HCT116 (cell line): ENCODE measurements at regions not wholly inside any gene's neighbourhood (a gene's known extent, or its start where the extent isn't known, plus 50 kb on each side); places are given as distances from the start of the nearest gene placed in this dataset.

Experiments
- ATAC-seq: fragments of 200-7000 bp; cut with Tn5 transposase; 2 replicates; pipeline ENCODE4 v1.9.1; 2020; ENCODE audit warnings: mild to moderate bottlenecking, moderate library complexity
- BruUV-seq: library from RNA; stranded (reverse); fragments of 400-500 nt; replicated peaks from 2 replicates; lab custom pipeline; 2021; lab: Mats Ljungman, UMichigan
- CTCF ChIA-PET: fragments of 300-600 bp; sonication (Branson Sonifier 250); formaldehyde crosslinking; loops from one replicate; lab custom pipeline; 2021; ENCODE audit warnings: antibody characterized with exemption; lab: Charles Lee
- POLR2A ChIA-PET: fragments of 300-600, 350-600 bp; sonication (Branson Sonifier 250); formaldehyde crosslinking; loops from one replicate; lab custom pipeline; 2021; ENCODE audit warnings: antibody characterized with exemption; lab: Charles Lee
- RAD21 ChIA-PET, 2 experiments: fragments of 300-600 bp; sonication (Branson Sonifier 250); formaldehyde crosslinking; loops; one replicate each; lab custom pipeline; 2023; ENCODE audit warnings: low total read pairs in 2 of 2; ENCODE audit not compliant: uncharacterized antibody in 2 of 2, unreplicated experiment in 2 of 2, low non-redundant PET in 1 of 2; lab: Charles Lee
- DNase-seq: peaks from one replicate; pipeline ENCODE4 v3.0.0-alpha.2; 2010; ENCODE audit warnings: low read depth, low spot score
- H2AFZ ChIP-seq: fragments of 200-600 bp; shearing (Covaris generic), sonication (generic); 2 replicates; pipeline ENCODE4 v1.6.1; 2017; ENCODE audit warnings: low read depth, mixed run types, mixed read lengths, antibody characterized with exemption, low read length; ENCODE audit not compliant: poor library complexity, severe bottlenecking
- H3K27ac ChIP-seq: 2 replicates; pipeline ENCODE4 v1.5.1; 2012; ENCODE audit warnings: low read depth, low read length
- H3K27me3 ChIP-seq: fragments of 200-600 bp; sonication (generic); 2 replicates; pipeline ENCODE4 v1.6.1; 2016; ENCODE audit warnings: mixed run types, low read length, mixed read lengths; ENCODE audit not compliant: insufficient read depth
- H3K36me3 ChIP-seq, 2 experiments: fragments of 200-500 bp in 1 of 2; fragments of 200-600 bp in 1 of 2; sonication (Bioruptor generic) in 1 of 2; sonication (generic) in 1 of 2; 2 replicates each; pipeline versions ENCODE4 v1.5.1 to v1.6.1; 2014 to 2016; ENCODE audit warnings: low read length in 2 of 2, inconsistent platforms in 1 of 2, mixed read lengths in 1 of 2, mixed run types in 1 of 2; ENCODE audit not compliant: insufficient read depth in 2 of 2, control insufficient read depth in 1 of 2
- H3K4me1 ChIP-seq, 2 experiments: fragments of 200-600 bp in 1 of 2; sonication (generic) in 1 of 2; 2 replicates each; pipeline versions ENCODE4 v1.5.1 to v1.6.1; 2012 to 2017; ENCODE audit warnings: low read length in 2 of 2, inconsistent platforms in 1 of 2, mild to moderate bottlenecking in 1 of 2, mixed read lengths in 1 of 2, mixed run types in 1 of 2, moderate library complexity in 1 of 2; ENCODE audit not compliant: insufficient read depth in 2 of 2, control insufficient read depth in 1 of 2
- H3K4me2 ChIP-seq: fragments of 200-600 bp; sonication (generic); 2 replicates; pipeline ENCODE4 v1.6.1; 2017; ENCODE audit warnings: mixed run types, low read length, mixed read lengths
- H3K4me3 ChIP-seq, 2 experiments: fragments of 200-600 bp in 1 of 2; sonication (generic) in 1 of 2; replicated peaks in 1 of 2; 2 replicates each; pipeline ENCODE4 v1.5.1; 2011 to 2016; ENCODE audit warnings: low read length in 2 of 2, control low read depth in 1 of 2, low read depth in 1 of 2, mild to moderate bottlenecking in 1 of 2, mixed read lengths in 1 of 2, mixed run types in 1 of 2
- H3K79me2 ChIP-seq: fragments of 200-600 bp; sonication (generic); 2 replicates; pipeline ENCODE4 v1.6.1; 2017; ENCODE audit warnings: mild to moderate bottlenecking, mixed run types, low read length, moderate library complexity, mixed read lengths; ENCODE audit not compliant: insufficient read depth
- H3K9ac ChIP-seq: fragments of 200-600 bp; sonication (generic); 2 replicates; pipeline ENCODE4 v1.6.1; 2016; ENCODE audit warnings: low read length, mixed read lengths
- H3K9me2 ChIP-seq: fragments of 200-600 bp; sonication (generic), shearing (Covaris generic); 2 replicates; pipeline ENCODE4 v1.6.1; 2017; ENCODE audit warnings: mixed run types, mild to moderate bottlenecking, moderate library complexity; ENCODE audit not compliant: insufficient read depth
- H3K9me3 ChIP-seq, 2 experiments: fragments of 200-500 bp in 1 of 2; fragments of 200-600 bp in 1 of 2; sonication (Bioruptor generic) in 1 of 2; sonication (generic) in 1 of 2; 2 replicates each; pipeline ENCODE4 v1.6.1; 2014 to 2017; ENCODE audit warnings: low read length in 2 of 2, mixed read lengths in 2 of 2, inconsistent platforms in 1 of 2, low read depth in 1 of 2, mild to moderate bottlenecking in 1 of 2, mixed run types in 1 of 2, moderate library complexity in 1 of 2; ENCODE audit not compliant: control insufficient read depth in 1 of 2, insufficient read depth in 1 of 2
- H4K20me1 ChIP-seq: fragments of 200-600 bp; sonication (generic), shearing (Covaris generic); 2 replicates; pipeline ENCODE4 v1.6.1; 2017; ENCODE audit warnings: mixed run types, mild to moderate bottlenecking, moderate library complexity; ENCODE audit not compliant: insufficient read depth
- ATF3 ChIP-seq: IDR thresholded peaks from 2 replicates; pipeline ENCODE4 v1.6.1; 2012
- CBX3 ChIP-seq: IDR thresholded peaks from 2 replicates; pipeline ENCODE4 v1.6.1; 2012; ENCODE audit warnings: low read depth
- CTCF ChIP-seq, 3 experiments: fragments of 200-600 bp in 1 of 3; sonication (generic) in 1 of 3; IDR thresholded peaks in 2 of 3; conservative IDR thresholded peaks in 1 of 3; 2 replicates each; pipeline ENCODE4 v1.5.1; 2012 to 2017; ENCODE audit warnings: low read depth in 2 of 3, low read length in 2 of 3, antibody characterized with exemption in 1 of 3, borderline replicate concordance in 1 of 3, control low read depth in 1 of 3, mild to moderate bottlenecking in 1 of 3, mixed read lengths in 1 of 3, mixed run types in 1 of 3, moderate library complexity in 1 of 3; ENCODE audit not compliant: insufficient read depth in 1 of 3
- EZH2 ChIP-seq: fragments of 200-600 bp; sonication (generic); IDR thresholded peaks from 2 replicates; pipeline ENCODE4 v1.6.1; 2017; ENCODE audit warnings: antibody characterized with exemption, mixed run types
- EZH2phosphoT487 ChIP-seq: fragments of 200-600 bp; IDR thresholded peaks from 2 replicates; pipeline ENCODE4 v1.6.1; 2018; ENCODE audit warnings: antibody characterized with exemption, borderline replicate concordance
- FOSL1 ChIP-seq: IDR thresholded peaks from 2 replicates; pipeline ENCODE4 v1.6.1; 2012; ENCODE audit warnings: low read depth
- POLR2A ChIP-seq: IDR thresholded peaks from 2 replicates; pipeline ENCODE4 v1.7.0; 2011; ENCODE audit warnings: borderline replicate concordance; ENCODE audit not compliant: insufficient read depth, insufficient read length; ENCODE audit errors: extremely low read depth
- POLR2AphosphoS5 ChIP-seq: IDR thresholded peaks from 2 replicates; pipeline ENCODE4 v1.6.1; 2011; ENCODE audit warnings: mild to moderate bottlenecking, low read depth, low read length, moderate library complexity
- REST ChIP-seq: IDR thresholded peaks from 2 replicates; pipeline ENCODE4 v1.6.1; 2012; ENCODE audit warnings: low read depth
- SIN3A ChIP-seq: IDR thresholded peaks from 2 replicates; pipeline ENCODE4 v1.6.1; 2012; ENCODE audit warnings: low read depth
- SP1 ChIP-seq: IDR thresholded peaks from 2 replicates; pipeline ENCODE4 v1.6.1; 2012; ENCODE audit warnings: low read depth
- YY1 ChIP-seq: IDR thresholded peaks from 2 replicates; pipeline ENCODE4 v1.6.1; 2011; ENCODE audit warnings: low read length, low read depth, moderate library complexity, mild to moderate bottlenecking; ENCODE audit not compliant: insufficient replicate concordance; ENCODE audit errors: extremely low read depth
- ZNF274 ChIP-seq: fragments of 200-500 bp; sonication (Bioruptor generic); IDR thresholded peaks from 2 replicates; pipeline ENCODE4 v1.6.1; 2014; ENCODE audit warnings: mild to moderate bottlenecking, low read depth, low read length, inconsistent platforms
- intact Hi-C: fragments of 100-400 bp; cut with micrococcal nuclease; formaldehyde crosslinking; loops from 2 replicates; pipeline ENCODE4 v1.10.0; 2022

GRCh38 chr11:91700854-91701253, 523.8 kb upstream of the FAT3 start (continued):
- TF ChIP-seq YY1 (no peak), EZH2 (no peak), ATF3 (no peak), POLR2AphosphoS5 (no peak), FOSL1 (no peak)

- CTCF ChIA-PET: no interaction called here
Measured at GRCh38 chr11:91698845-91699244, 525.8 kb upstream of the FAT3 start.

GRCh38 chr11:91694331-91694730, 530.3 kb upstream of the FAT3 start:
- Histone ChIP-seq H3K79me2 (no peaks in the 10 kb centered on the region), H4K20me1 (no peaks in the 10 kb centered on the region; the same call in 1 of the 2 replicates), H3K4me3 (no peak overlapping the region), H3K9me2 (no peaks in the 10 kb centered on the region), H3K9me3 (peaks cover 4 to 9% of the 10 kb centered on the region in 2 experiments; a peak in 2 of 4 replicates), H3K27ac (no peak overlapping the region), H3K27me3 (no peaks in the 10 kb centered on the region), H3K9ac (no peak overlapping the region), H2AFZ (no peak overlapping the region), H3K4me1 (no peaks in the 10 kb centered on the region), H3K4me2 (no peak overlapping the region), H3K36me3 (no peaks in the 10 kb centered on the region)
- DNase-seq (no peak), ATAC-seq (no peak)
- TF ChIP-seq SP1 (no peak), POLR2AphosphoS5 (no peak), CBX3 (no peak), ZNF274 (no peak), CTCF (IDR thresholded peaks at IDR 0.05 in 2 of 3, conservative IDR thresholded peaks at IDR 0.05 in 1 of 3; ENCODE audit: borderline replicate concordance in 1 of 3, insufficient read depth in 1 of 3, low read depth in 2 of 3, low read length in 2 of 3) (no peak), SIN3A (no peak), EZH2phosphoT487 (no peak), POLR2A (no peak), REST (no peak), ATF3 (no peak)
- no TSS peak for BruUV-seq
- ChIA-PET CTCF (no interaction called here), POLR2A (no interaction called here), RAD21 (no interaction called here)
- intact Hi-C loops: no loop called here

More at GRCh38 chr11:91698845-91699244, 525.8 kb upstream of the FAT3 start:
- Histone ChIP-seq H3K27ac (no peak overlapping the region), H3K27me3 (no peaks in the 10 kb centered on the region), H3K9me2 (no peaks in the 10 kb centered on the region), H2AFZ (no peak overlapping the region), H3K4me1 (no peaks in the 10 kb centered on the region), H4K20me1 (no peaks in the 10 kb centered on the region), H3K9ac (no peak overlapping the region), H3K9me3 (peaks cover 11 to 15% of the 10 kb centered on the region in 2 experiments; a peak in 2 of 4 replicates), H3K4me3 (no peak overlapping the region), H3K79me2 (no peaks in the 10 kb centered on the region), H3K36me3 (no peaks in the 10 kb centered on the region), H3K4me2 (no peak overlapping the region)
- intact Hi-C loops: no loop called here
- no peak for DNase-seq
- BruUV-seq: no TSS peak
- ChIA-PET RAD21 (no interaction called here), POLR2A (no interaction called here)
- no peak for ATAC-seq
- TF ChIP-seq EZH2: no peak
